NCI-H774 (cell line): ENCODE measurements at regions not wholly inside any gene's neighbourhood (a gene's known extent, or its start where the extent isn't known, plus 50 kb on each side); places are given as distances from the start of the nearest gene placed in this dataset.
"Not testable (repeated sequence)": the region's sequence is repeated elsewhere in the genome, so short reads cannot be mapped to it uniquely, and the experiment has no call there.

Experiments
- DNase-seq: peaks from one replicate; lab custom pipeline; 2025; lab: John Stamatoyannopoulos, UW

- DNase-seq, result not testable (repeated sequence)
Observed at GRCh38 chr3:154902495-154902894, 177.6 kb upstream of the MME start.

- no peak for DNase-seq
Observed at GRCh38 chr3:154901278-154901677, 178.8 kb upstream of the MME start.

- DNase-seq, result no peak
Observed at GRCh38 chr3:154900816-154901215, 179.3 kb upstream of the MME start.

- no peak for DNase-seq
Observed at GRCh38 chr3:154898916-154899315, 181.2 kb upstream of the MME start.

- no peak for DNase-seq
Observed at GRCh38 chr3:154898443-154898842, 181.7 kb upstream of the MME start.

GRCh38 chr3:154893813-154894212 is 186.3 kb upstream of the MME start:
- no peak for DNase-seq

GRCh38 chr3:154889227-154889634 is 190.9 kb upstream of the MME start:
- no peak for DNase-seq

GRCh38 chr3:154887869-154888268 is 192.2 kb upstream of the MME start:
- no peak for DNase-seq

GRCh38 chr3:154886437-154886836 is 193.7 kb upstream of the MME start:
- DNase-seq, result no peak

GRCh38 chr3:154885418-154885817 is 194.7 kb upstream of the MME start:
- no peak for DNase-seq

- no peak for DNase-seq
Observed at GRCh38 chr3:154884952-154885351, 195.2 kb upstream of the MME start.

GRCh38 chr3:154875142-154875541 is 205.0 kb upstream of the MME start:
- no peak for DNase-seq

- DNase-seq, result no peak
Observed at GRCh38 chr3:154872696-154873095, 207.4 kb upstream of the MME start.

- no peak for DNase-seq
Observed at GRCh38 chr3:154872074-154872473, 208.0 kb upstream of the MME start.

GRCh38 chr3:154864947-154865346 is 215.2 kb upstream of the MME start:
- DNase-seq, result no peak

- DNase-seq, result no peak
Observed at GRCh38 chr3:154862265-154862664, 217.9 kb upstream of the MME start.

GRCh38 chr3:154852998-154853397 is 227.1 kb upstream of the MME start:
- not testable (repeated sequence) for DNase-seq

GRCh38 chr3:154852515-154852914 is 227.6 kb upstream of the MME start:
- DNase-seq, result no peak

GRCh38 chr3:154851644-154852043 is 228.5 kb upstream of the MME start:
- DNase-seq, result peak; percentile 32

- DNase-seq, result peak; percentile 36
Observed at GRCh38 chr3:154850921-154851320, 229.2 kb upstream of the MME start.

GRCh38 chr3:154849408-154849807 is 230.7 kb upstream of the MME start:
- DNase-seq, result no peak

- DNase-seq, result peak; percentile 85
Observed at GRCh38 chr3:154844863-154845262, 235.3 kb upstream of the MME start.

- no peak for DNase-seq
Observed at GRCh38 chr3:154843647-154844046, 236.5 kb upstream of the MME start.

- DNase-seq, result no peak
Observed at GRCh38 chr3:154842536-154842935, 237.6 kb upstream of the MME start.

GRCh38 chr3:154835639-154836038 is 244.5 kb upstream of the MME start:
- DNase-seq, result no peak
